Gastrocnemius medialis (tissue), 4 donors: ENCODE measurements at regions not wholly inside any gene's neighbourhood (a gene's known extent, or its start where the extent isn't known, plus 50 kb on each side); places are given as distances from the start of the nearest gene placed in this dataset.

Source experiments
- ATAC-seq, 2 donors: fragments of 150-250 bp; one replicate each; pipeline ENCODE4 v1.9.1; 2016
- DNase-seq, 2 donors: peaks; one replicate each; pipeline ENCODE4 v3.0.0-alpha.2; 2019
- H3K27ac ChIP-seq, 4 donors: fragments of 200-600 bp; sonication (generic); 1 replicate in 1 of 4; 2 replicates in 3 of 4; pipeline ENCODE4 v1.5.1; 2016 to 2018; ENCODE audit warnings: mild to moderate bottlenecking in 2 of 4, moderate library complexity in 1 of 4
- H3K27me3 ChIP-seq, 3 donors: fragments of 200-600 bp; sonication (generic) in 2 of 3; 1 replicate in 1 of 3; 2 replicates in 2 of 3; pipeline versions ENCODE4 v1.5.1 to v1.6.0; 2016 to 2019; ENCODE audit warnings: mild to moderate bottlenecking in 1 of 3, moderate library complexity in 1 of 3
- H3K36me3 ChIP-seq, 2 donors: fragments of 200-600 bp; sonication (generic) in 1 of 2; one replicate each; pipeline ENCODE4 v1.5.1; 2017 to 2018
- H3K4me1 ChIP-seq, 2 donors: fragments of 200-600 bp; sonication (generic) in 1 of 2; one replicate each; pipeline ENCODE4 v1.5.1; 2016 to 2017; ENCODE audit warnings: mild to moderate bottlenecking in 2 of 2
- H3K4me3 ChIP-seq, 4 donors: fragments of 200-600 bp; sonication (generic) in 3 of 4; 1 replicate in 1 of 4; 2 replicates in 3 of 4; pipeline ENCODE4 v1.5.1; 2016 to 2019; ENCODE audit warnings: mild to moderate bottlenecking in 2 of 4
- H3K9me3 ChIP-seq, 3 donors: fragments of 200-600 bp; sonication (generic) in 2 of 3; 1 replicate in 1 of 3; 2 replicates in 2 of 3; pipeline ENCODE4 v1.5.1; 2016 to 2019
- CTCF ChIP-seq, 5 experiments: fragments of 450-650 bp in 3 of 5; fragments of 200-600 bp in 2 of 5; sonication (generic) in 2 of 5; IDR thresholded peaks in 4 of 5; conservative IDR thresholded peaks in 1 of 5; 1 replicate in 4 of 5; 2 replicates in 1 of 5; pipeline ENCODE4 v1.5.1; 2016 to 2019; ENCODE audit warnings: antibody characterized with exemption in 5 of 5, mild to moderate bottlenecking in 3 of 5, moderate library complexity in 3 of 5
- POLR2A ChIP-seq, 2 donors: fragments of 450-650 bp; IDR thresholded peaks; one replicate each; pipeline ENCODE4 v1.6.1; 2017; ENCODE audit warnings: antibody characterized with exemption in 2 of 2, mild to moderate bottlenecking in 2 of 2, moderate library complexity in 2 of 2
- in situ Hi-C, 4 donors: fragments of 200-750 bp; cut with MboI; loops; one replicate each; pipeline versions ENCODE4 v1.15.0 to v1.8.0; 2017; ENCODE audit warnings: low sequenced_read_pairs in 4 of 4
- intact Hi-C: fragments of 100-400 bp; cut with DNase I; formaldehyde crosslinking; loops from one replicate; pipeline ENCODE4 v1.15.1; 2023; ENCODE audit warnings: low total_unique reads

GRCh38 chr4:116357758-116358157 lies 727.6 kb downstream of the TRAM1L1 start:
- in situ Hi-C loops (no loop called here), intact Hi-C loops (no loop called here)
- TF ChIP-seq CTCF (IDR thresholded peaks at IDR 0.05 in 4 of 5, conservative IDR thresholded peaks at IDR 0.05 in 1 of 5) (no peak), POLR2A (IDR thresholded peaks at IDR 0.05) (no peak)

GRCh38 chr4:116346750-116347149 lies 738.6 kb downstream of the TRAM1L1 start:
- Histone ChIP-seq H3K4me3 (no peak overlapping the region), H3K27ac (no peak overlapping the region), H3K4me1 (no peaks in the 10 kb centered on the region), H3K27me3 (no peaks in the 10 kb centered on the region), H3K36me3 (no peaks in the 10 kb centered on the region), H3K9me3 (no peaks in the 10 kb centered on the region)
- intact Hi-C loops (no loop called here), in situ Hi-C loops (no loop called here)
- TF ChIP-seq CTCF (IDR thresholded peaks at IDR 0.05 in 4 of 5, conservative IDR thresholded peaks at IDR 0.05 in 1 of 5) (no peak), POLR2A (IDR thresholded peaks at IDR 0.05) (no peak)
- ATAC-seq (no peak), DNase-seq (no peak)

More at GRCh38 chr4:116357758-116358157, 727.6 kb downstream of the TRAM1L1 start:
- Histone ChIP-seq H3K9me3 (no peaks in the 10 kb centered on the region), H3K27ac (no peak overlapping the region), H3K4me1 (no peaks in the 10 kb centered on the region), H3K27me3 (no peaks in the 10 kb centered on the region), H3K36me3 (no peaks in the 10 kb centered on the region), H3K4me3 (no peak overlapping the region)
- DNase-seq = peak in 1 of 2 donors; percentile 10
- ATAC-seq = no peak

- H3K4me3 ChIP-seq = no peak overlapping the region
- no peaks in the 10 kb centered on the region for H3K36me3 ChIP-seq
- TF ChIP-seq CTCF (IDR thresholded peaks at IDR 0.05 in 4 of 5, conservative IDR thresholded peaks at IDR 0.05 in 1 of 5) (no peak), POLR2A (IDR thresholded peaks at IDR 0.05) (no peak)
- intact Hi-C loops (no loop called here), in situ Hi-C loops (no loop called here)
- no peaks in the 10 kb centered on the region for H3K27me3 ChIP-seq
- no peak for ATAC-seq
- H3K27ac ChIP-seq = no peak overlapping the region
- no peaks in the 10 kb centered on the region for H3K9me3 ChIP-seq
- H3K4me1 ChIP-seq = no peaks in the 10 kb centered on the region
- no peak for DNase-seq
These were observed 741.6 kb downstream of the TRAM1L1 start for GRCh38 chr4:116343809-116344208.

GRCh38 chr4:116342143-116342542 lies 743.2 kb downstream of the TRAM1L1 start:
- Histone ChIP-seq H3K36me3 (no peaks in the 10 kb centered on the region), H3K27me3 (no peaks in the 10 kb centered on the region), H3K27ac (no peak overlapping the region), H3K4me1 (no peaks in the 10 kb centered on the region), H3K9me3 (no peaks in the 10 kb centered on the region), H3K4me3 (no peak overlapping the region)
- no peak for ATAC-seq
- intact Hi-C loops = no loop called here
- no peak for TF ChIP-seq POLR2A (IDR thresholded peaks at IDR 0.05)
- TF ChIP-seq CTCF (IDR thresholded peaks at IDR 0.05 in 4 of 5, conservative IDR thresholded peaks at IDR 0.05 in 1 of 5) = no peak
- in situ Hi-C loops = no loop called here
- DNase-seq = no peak

- intact Hi-C loops = no loop called here
- H3K4me3 ChIP-seq = no peak overlapping the region
- in situ Hi-C loops = no loop called here
- ATAC-seq = no peak
- H3K27me3 ChIP-seq = no peaks in the 10 kb centered on the region
- no peak for DNase-seq
- no peaks in the 10 kb centered on the region for H3K9me3 ChIP-seq
- TF ChIP-seq POLR2A (IDR thresholded peaks at IDR 0.05) = no peak
- TF ChIP-seq CTCF (IDR thresholded peaks at IDR 0.05 in 4 of 5, conservative IDR thresholded peaks at IDR 0.05 in 1 of 5) = no peak
- no peaks in the 10 kb centered on the region for H3K36me3 ChIP-seq
- no peak overlapping the region for H3K27ac ChIP-seq
- no peaks in the 10 kb centered on the region for H3K4me1 ChIP-seq
These were observed 752.9 kb downstream of the TRAM1L1 start for GRCh38 chr4:116332508-116332907.
